IPS-18c (cell line): ENCODE measurements at regions not wholly inside any gene's neighbourhood (a gene's known extent, or its start where the extent isn't known, plus 50 kb on each side); places are given as distances from the start of the nearest gene placed in this dataset.

ENCODE experiments used
- H3K4me3 ChIP-seq: 2 replicates; pipeline ENCODE4 v1.7.0; 2013; ENCODE audit warnings: low read depth, mild to moderate bottlenecking, low read length, moderate library complexity; ENCODE audit not compliant: insufficient read depth
- H3K9me3 ChIP-seq: one replicate; pipeline ENCODE4 v1.6.1; 2013; ENCODE audit warnings: mild to moderate bottlenecking, low read length, moderate library complexity; ENCODE audit not compliant: control insufficient read depth, insufficient read depth

GRCh38 chr15:66615846-66616245 is 50.0 kb upstream of the LCTL start:
- Histone ChIP-seq H3K4me3 (no peak overlapping the region), H3K9me3 (no peaks in the 10 kb centered on the region)

GRCh38 chr15:66617137-66618090 is 51.6 kb upstream of the LCTL start:
- Histone ChIP-seq H3K4me3 (no peak overlapping the region), H3K9me3 (no peaks in the 10 kb centered on the region)

GRCh38 chr15:66619152-66619903 is 53.5 kb upstream of the LCTL start:
- H3K9me3 ChIP-seq, result no peaks in the 10 kb centered on the region

GRCh38 chr15:66620341-66620740 is 54.5 kb upstream of the LCTL start:
- Histone ChIP-seq H3K4me3 (no peak overlapping the region), H3K9me3 (no peaks in the 10 kb centered on the region)

More at GRCh38 chr15:66619152-66619903, 53.5 kb upstream of the LCTL start:
- no peak overlapping the region for H3K4me3 ChIP-seq

- Histone ChIP-seq H3K4me3 (no peak overlapping the region), H3K9me3 (no peaks in the 10 kb centered on the region)
These were observed 55.0 kb upstream of the LCTL start for GRCh38 chr15:66620744-66621344.

GRCh38 chr15:66621491-66622467 is 56.0 kb upstream of the LCTL start:
- Histone ChIP-seq H3K9me3 (no peaks in the 10 kb centered on the region), H3K4me3 (peak overlapping the region; percentile 6)

- H3K4me3 ChIP-seq, result no peak overlapping the region
- no peaks in the 10 kb centered on the region for H3K9me3 ChIP-seq
These were observed 56.8 kb upstream of the LCTL start for GRCh38 chr15:66622591-66623022.

GRCh38 chr15:66623801-66624453 is 58.1 kb upstream of the LCTL start:
- H3K9me3 ChIP-seq, result no peaks in the 10 kb centered on the region
- no peak overlapping the region for H3K4me3 ChIP-seq

- no peaks in the 10 kb centered on the region for H3K9me3 ChIP-seq
- no peak overlapping the region for H3K4me3 ChIP-seq
These were observed 59.7 kb upstream of the LCTL start for GRCh38 chr15:66625531-66625930.

GRCh38 chr15:66625974-66626373 is 60.2 kb upstream of the LCTL start:
- H3K4me3 ChIP-seq, result no peak overlapping the region
- no peaks in the 10 kb centered on the region for H3K9me3 ChIP-seq

- no peak overlapping the region for H3K4me3 ChIP-seq
- no peaks in the 10 kb centered on the region for H3K9me3 ChIP-seq
These were observed 63.4 kb upstream of the LCTL start for GRCh38 chr15:66628976-66629723.

- Histone ChIP-seq H3K4me3 (no peak overlapping the region), H3K9me3 (no peaks in the 10 kb centered on the region)
These were observed 64.2 kb upstream of the LCTL start for GRCh38 chr15:66629817-66630576.

GRCh38 chr15:66630801-66631351 is 65.1 kb upstream of the LCTL start:
- Histone ChIP-seq H3K4me3 (no peak overlapping the region), H3K9me3 (no peaks in the 10 kb centered on the region)

- Histone ChIP-seq H3K4me3 (no peak overlapping the region), H3K9me3 (no peaks in the 10 kb centered on the region)
These were observed 65.9 kb upstream of the LCTL start for GRCh38 chr15:66631616-66632263.
